Fibroblast of lung (primary cell): ENCODE measurements at regions not wholly inside any gene's neighbourhood (a gene's known extent, or its start where the extent isn't known, plus 50 kb on each side); places are given as distances from the start of the nearest gene placed in this dataset.

Experiments
- EZH2 ChIP-seq: IDR thresholded peaks from 2 replicates; pipeline ENCODE4 v1.5.1; 2012; ENCODE audit warnings: low read length, control low read depth, mild to moderate bottlenecking; ENCODE audit errors: missing control alignments
- TF ChIP-seq, protein P1 (sequence below), 2 donors: IDR thresholded peaks in 1 of 2; conservative IDR thresholded peaks in 1 of 2; 1 replicate in 1 of 2; 2 replicates in 1 of 2; pipeline ENCODE4 v1.5.1; 2011 to 2012; ENCODE audit warnings: low read length in 2 of 2, control low read depth in 1 of 2, inconsistent platforms in 1 of 2, low read depth in 1 of 2, mild to moderate bottlenecking in 1 of 2

DNA sequence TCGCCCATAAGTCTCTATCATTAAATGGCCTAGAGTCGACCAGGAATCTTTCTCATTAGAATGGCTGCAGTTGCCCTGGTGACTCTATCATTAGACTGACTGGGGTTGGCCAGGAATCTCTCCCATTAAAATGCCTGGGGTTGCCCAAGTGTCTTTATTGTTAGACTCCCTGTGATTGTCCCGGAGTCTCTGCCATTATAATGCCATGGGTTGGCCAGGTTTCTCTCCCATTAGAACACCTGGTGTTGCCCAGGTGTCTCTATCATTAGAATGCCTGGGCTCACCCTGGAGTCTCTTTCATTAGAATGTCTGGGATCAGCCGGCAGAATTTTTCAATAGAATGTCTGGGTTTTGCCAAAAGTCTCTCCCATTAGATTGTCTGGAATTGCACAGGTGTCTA, 1459.3 kb downstream of the UQCRFS1 start:
- TF ChIP-seq, protein P1, sequence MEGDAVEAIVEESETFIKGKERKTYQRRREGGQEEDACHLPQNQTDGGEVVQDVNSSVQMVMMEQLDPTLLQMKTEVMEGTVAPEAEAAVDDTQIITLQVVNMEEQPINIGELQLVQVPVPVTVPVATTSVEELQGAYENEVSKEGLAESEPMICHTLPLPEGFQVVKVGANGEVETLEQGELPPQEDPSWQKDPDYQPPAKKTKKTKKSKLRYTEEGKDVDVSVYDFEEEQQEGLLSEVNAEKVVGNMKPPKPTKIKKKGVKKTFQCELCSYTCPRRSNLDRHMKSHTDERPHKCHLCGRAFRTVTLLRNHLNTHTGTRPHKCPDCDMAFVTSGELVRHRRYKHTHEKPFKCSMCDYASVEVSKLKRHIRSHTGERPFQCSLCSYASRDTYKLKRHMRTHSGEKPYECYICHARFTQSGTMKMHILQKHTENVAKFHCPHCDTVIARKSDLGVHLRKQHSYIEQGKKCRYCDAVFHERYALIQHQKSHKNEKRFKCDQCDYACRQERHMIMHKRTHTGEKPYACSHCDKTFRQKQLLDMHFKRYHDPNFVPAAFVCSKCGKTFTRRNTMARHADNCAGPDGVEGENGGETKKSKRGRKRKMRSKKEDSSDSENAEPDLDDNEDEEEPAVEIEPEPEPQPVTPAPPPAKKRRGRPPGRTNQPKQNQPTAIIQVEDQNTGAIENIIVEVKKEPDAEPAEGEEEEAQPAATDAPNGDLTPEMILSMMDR (conservative IDR thresholded peaks at IDR 0.05 in 1 of 2, IDR thresholded peaks at IDR 0.05 in 1 of 2; ENCODE audit: low read depth in 1 of 2, low read length in 2 of 2): no peak
- no peak for TF ChIP-seq EZH2
